OCI-LY3 (cell line): ENCODE measurements at regions not wholly inside any gene's neighbourhood (a gene's known extent, or its start where the extent isn't known, plus 50 kb on each side); places are given as distances from the start of the nearest gene placed in this dataset.

ENCODE experiments used
- EZH2phosphoT487 ChIP-seq: fragments of 200-600 bp; shearing (Covaris generic); IDR thresholded peaks from 2 replicates; pipeline ENCODE4 v1.6.1; 2018; ENCODE audit warnings: antibody characterized with exemption, mixed run types, low read depth
- TF ChIP-seq, protein P1 (sequence below): fragments of 200-600, 300-600 bp; sonication (generic); IDR thresholded peaks from 2 replicates; pipeline ENCODE4 v1.5.1; 2014; ENCODE audit warnings: antibody characterized with exemption, low read length, low read depth

GRCh38 chr11:13786688-13787087, 118.2 kb downstream of the FAR1 start:
- TF ChIP-seq, protein P1, sequence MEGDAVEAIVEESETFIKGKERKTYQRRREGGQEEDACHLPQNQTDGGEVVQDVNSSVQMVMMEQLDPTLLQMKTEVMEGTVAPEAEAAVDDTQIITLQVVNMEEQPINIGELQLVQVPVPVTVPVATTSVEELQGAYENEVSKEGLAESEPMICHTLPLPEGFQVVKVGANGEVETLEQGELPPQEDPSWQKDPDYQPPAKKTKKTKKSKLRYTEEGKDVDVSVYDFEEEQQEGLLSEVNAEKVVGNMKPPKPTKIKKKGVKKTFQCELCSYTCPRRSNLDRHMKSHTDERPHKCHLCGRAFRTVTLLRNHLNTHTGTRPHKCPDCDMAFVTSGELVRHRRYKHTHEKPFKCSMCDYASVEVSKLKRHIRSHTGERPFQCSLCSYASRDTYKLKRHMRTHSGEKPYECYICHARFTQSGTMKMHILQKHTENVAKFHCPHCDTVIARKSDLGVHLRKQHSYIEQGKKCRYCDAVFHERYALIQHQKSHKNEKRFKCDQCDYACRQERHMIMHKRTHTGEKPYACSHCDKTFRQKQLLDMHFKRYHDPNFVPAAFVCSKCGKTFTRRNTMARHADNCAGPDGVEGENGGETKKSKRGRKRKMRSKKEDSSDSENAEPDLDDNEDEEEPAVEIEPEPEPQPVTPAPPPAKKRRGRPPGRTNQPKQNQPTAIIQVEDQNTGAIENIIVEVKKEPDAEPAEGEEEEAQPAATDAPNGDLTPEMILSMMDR = no peak
- no peak for TF ChIP-seq EZH2phosphoT487
